ENCODE measurements at regions not wholly inside any gene's neighbourhood (a gene's known extent, or its start where the extent isn't known, plus 50 kb on each side); places are given as distances from the start of the nearest gene placed in this dataset.

DNA sequence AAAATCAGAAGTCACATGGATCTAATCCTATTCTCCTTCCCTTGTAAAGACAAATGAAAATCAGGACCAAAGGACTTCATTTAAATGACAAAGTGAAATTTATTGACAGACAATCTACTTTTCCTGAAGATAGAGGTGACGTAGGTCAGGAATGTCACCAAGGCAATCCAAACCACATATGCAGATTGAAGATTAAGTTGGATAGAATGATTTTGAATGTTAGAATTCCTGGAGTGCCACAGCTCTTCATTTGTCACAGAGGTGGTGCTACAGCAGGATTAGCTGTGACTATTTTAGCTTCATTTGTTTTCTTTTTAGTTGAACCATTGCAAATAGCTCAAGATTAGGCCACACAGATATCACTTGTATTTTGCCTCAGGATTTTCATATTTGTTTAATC lies 736.0 kb upstream of the ARRDC3 start:
- H3K4me3 ChIP-seq (ENCODE audit: low read depth, low read length) = no peak overlapping the region
- CTCF ChIA-PET = no interaction called here
- no peak for DNase-seq (ENCODE audit: low read depth, low spot score)
- TF ChIP-seq, protein P1, sequence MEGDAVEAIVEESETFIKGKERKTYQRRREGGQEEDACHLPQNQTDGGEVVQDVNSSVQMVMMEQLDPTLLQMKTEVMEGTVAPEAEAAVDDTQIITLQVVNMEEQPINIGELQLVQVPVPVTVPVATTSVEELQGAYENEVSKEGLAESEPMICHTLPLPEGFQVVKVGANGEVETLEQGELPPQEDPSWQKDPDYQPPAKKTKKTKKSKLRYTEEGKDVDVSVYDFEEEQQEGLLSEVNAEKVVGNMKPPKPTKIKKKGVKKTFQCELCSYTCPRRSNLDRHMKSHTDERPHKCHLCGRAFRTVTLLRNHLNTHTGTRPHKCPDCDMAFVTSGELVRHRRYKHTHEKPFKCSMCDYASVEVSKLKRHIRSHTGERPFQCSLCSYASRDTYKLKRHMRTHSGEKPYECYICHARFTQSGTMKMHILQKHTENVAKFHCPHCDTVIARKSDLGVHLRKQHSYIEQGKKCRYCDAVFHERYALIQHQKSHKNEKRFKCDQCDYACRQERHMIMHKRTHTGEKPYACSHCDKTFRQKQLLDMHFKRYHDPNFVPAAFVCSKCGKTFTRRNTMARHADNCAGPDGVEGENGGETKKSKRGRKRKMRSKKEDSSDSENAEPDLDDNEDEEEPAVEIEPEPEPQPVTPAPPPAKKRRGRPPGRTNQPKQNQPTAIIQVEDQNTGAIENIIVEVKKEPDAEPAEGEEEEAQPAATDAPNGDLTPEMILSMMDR (IDR thresholded peaks at IDR 0.05; ENCODE audit: insufficient read depth, low read length, missing control alignments) = no peak
- POLR2A ChIA-PET = no interaction called here

DNA sequence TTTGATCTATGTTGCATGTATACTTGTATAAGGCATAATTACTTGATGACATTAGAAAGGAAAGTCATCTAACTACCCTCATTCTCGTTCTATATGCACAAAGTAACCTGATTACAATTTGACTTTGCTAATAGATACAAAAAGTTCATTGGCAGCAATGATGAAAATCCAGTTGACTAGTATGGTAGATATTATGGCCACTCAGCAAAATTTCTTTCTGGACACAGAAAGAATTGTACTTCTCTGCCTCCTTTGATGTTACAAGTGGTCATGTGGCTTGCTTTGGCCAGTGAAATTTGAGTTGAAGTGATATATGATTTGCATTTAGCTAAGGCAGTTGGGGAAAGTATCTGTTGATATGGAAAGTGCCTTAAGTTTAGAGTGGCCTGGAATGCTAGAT lies 723.7 kb upstream of the ARRDC3 start:
- H3K4me3 ChIP-seq (ENCODE audit: low read depth, low read length) = no peak overlapping the region
- ChIA-PET POLR2A (no interaction called here), CTCF (no interaction called here)
- DNase-seq (ENCODE audit: low read depth, low spot score) = no peak
- TF ChIP-seq, protein P1 (IDR thresholded peaks at IDR 0.05; ENCODE audit: insufficient read depth, low read length, missing control alignments) = no peak

DNA sequence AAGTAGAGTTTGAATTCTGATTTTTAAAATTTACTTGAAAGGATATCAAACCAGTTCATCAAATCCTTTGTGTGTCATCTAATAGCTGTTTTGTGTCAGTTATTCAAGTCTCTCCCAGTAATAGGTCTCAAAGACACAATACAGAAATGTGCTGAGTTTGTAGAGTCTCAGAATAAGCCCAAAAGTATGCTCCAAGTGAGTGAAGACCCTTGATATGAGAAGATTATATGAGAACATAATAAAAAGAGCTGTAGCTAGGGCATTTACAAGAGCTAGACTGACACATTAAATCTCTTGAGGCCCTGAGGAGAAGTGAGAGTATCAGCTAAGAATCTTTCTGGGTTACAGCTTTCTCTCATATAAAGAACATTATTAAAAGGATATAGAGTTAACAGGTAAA lies 721.0 kb upstream of the ARRDC3 start:
- ChIA-PET POLR2A (interaction anchor here (0.6 kb wide), 1 partner anchor 20 kb away, joined by 3 read pairs; no protein-coding TSS in a partner anchor), CTCF (no interaction called here)
- no peak overlapping the region for H3K4me3 ChIP-seq (ENCODE audit: low read depth, low read length)
- TF ChIP-seq, protein P1 (IDR thresholded peaks at IDR 0.05; ENCODE audit: insufficient read depth, low read length, missing control alignments) = no peak
- no peak for DNase-seq (ENCODE audit: low read depth, low spot score)

DNA sequence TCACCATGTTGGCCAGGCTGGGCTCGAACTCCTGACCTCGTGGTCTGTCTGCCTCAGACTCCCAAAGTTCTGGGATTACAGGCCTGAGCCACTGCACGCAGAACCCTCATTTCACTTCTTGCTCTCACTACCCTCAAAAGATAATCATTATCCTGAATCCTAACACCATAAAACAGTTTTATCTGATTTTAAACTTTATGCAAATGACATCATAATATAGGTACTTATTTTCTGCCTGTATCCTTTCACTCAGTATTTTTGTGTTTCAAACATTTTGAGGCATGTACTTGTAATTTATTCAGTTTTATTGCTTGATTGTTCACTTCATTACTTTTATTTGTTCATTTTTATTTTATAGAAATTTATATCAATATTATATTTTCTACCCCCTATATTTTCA lies 719.2 kb upstream of the ARRDC3 start:
- TF ChIP-seq, protein P1 (IDR thresholded peaks at IDR 0.05; ENCODE audit: insufficient read depth, low read length, missing control alignments) = no peak
- no peak overlapping the region for H3K4me3 ChIP-seq (ENCODE audit: low read depth, low read length)
- POLR2A ChIA-PET = no interaction called here
- DNase-seq (ENCODE audit: low read depth, low spot score) = no peak
- CTCF ChIA-PET = no interaction called here

DNA sequence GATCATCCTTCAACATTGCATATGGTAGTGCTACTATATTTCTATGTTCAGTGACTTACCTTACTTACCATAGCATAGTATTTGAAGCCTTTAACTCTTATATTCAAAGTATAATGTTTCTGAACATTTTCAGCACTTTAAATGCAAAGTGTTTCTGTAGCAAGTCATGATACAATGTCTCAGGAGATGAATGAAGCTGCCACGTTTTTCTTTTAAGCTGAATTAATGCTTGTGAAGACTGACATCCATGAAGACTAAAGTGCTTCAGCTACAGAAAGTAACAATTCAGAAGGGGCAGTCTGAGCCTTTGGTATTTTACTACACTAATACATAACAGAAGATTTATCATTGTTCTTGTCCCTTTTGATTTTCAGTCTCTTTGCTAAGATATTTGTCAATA lies 709.1 kb upstream of the ARRDC3 start:
- no peak for DNase-seq (ENCODE audit: low read depth, low spot score)
- ChIA-PET CTCF (no interaction called here), POLR2A (no interaction called here)
- TF ChIP-seq, protein P1 (IDR thresholded peaks at IDR 0.05; ENCODE audit: insufficient read depth, low read length, missing control alignments) = no peak
- no peak overlapping the region for H3K4me3 ChIP-seq (ENCODE audit: low read depth, low read length)

DNA sequence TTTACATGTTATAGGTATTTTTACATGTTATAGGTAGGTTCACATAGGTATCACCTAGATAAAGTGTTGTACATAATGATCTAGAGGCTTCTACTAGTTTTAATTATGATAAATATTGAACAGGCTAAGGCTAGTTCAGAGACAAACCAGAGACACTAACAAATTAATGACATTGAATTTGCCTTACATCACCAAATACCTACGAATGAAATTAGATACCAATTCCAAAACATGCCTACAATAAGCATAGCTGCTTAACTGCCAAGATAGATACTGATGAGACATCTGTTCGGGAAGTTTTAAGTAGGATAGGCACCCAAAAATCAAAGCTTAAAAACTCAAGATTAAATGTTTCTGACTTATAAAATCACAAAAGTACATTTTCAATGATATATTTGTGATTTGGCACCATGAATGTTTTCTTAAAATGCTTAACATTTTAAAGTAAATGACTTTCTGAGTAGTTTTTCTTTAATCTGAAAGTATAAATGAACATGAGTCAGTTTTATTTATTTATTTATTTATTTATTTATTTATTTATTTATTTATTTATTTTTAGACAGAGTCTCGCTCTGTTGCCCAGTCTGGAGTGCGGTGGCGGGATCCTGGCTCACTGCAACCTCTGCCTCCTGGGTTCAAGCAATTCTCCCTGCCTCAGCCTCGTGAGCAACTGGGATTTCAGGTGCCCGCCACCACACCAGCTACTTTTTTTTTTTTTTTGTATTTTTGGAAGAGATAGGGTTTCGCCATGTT lies 703.1 kb upstream of the ARRDC3 start:
- TF ChIP-seq, protein P1 (IDR thresholded peaks at IDR 0.05; ENCODE audit: insufficient read depth, low read length, missing control alignments) = no peak
- ChIA-PET CTCF (no interaction called here), POLR2A (interaction anchor here (0.6 kb wide), 1 partner anchor 150 kb away, joined by 4 read pairs; no protein-coding TSS in a partner anchor)
- DNase-seq (ENCODE audit: low read depth, low spot score) = no peak
- no peak overlapping the region for H3K4me3 ChIP-seq (ENCODE audit: low read depth, low read length)

Data from AG04449 (cell line).